SIG-M5 treated with dmso at 0.1 percent for 504 hours (cell line): ENCODE measurements at regions not wholly inside any gene's neighbourhood (a gene's known extent, or its start where the extent isn't known, plus 50 kb on each side); places are given as distances from the start of the nearest gene placed in this dataset.
A peak's percentile ranks its signal among the peaks of the same experiment; 100 is the strongest.
"Not testable (repeated sequence)": the region's sequence is repeated elsewhere in the genome, so short reads cannot be mapped to it uniquely, and the experiment has no call there.

Experiments
- DNase-seq: peaks from one replicate; lab custom pipeline; 2025; ENCODE audit not compliant: unreplicated experiment; lab: John Stamatoyannopoulos, UW

DNA sequence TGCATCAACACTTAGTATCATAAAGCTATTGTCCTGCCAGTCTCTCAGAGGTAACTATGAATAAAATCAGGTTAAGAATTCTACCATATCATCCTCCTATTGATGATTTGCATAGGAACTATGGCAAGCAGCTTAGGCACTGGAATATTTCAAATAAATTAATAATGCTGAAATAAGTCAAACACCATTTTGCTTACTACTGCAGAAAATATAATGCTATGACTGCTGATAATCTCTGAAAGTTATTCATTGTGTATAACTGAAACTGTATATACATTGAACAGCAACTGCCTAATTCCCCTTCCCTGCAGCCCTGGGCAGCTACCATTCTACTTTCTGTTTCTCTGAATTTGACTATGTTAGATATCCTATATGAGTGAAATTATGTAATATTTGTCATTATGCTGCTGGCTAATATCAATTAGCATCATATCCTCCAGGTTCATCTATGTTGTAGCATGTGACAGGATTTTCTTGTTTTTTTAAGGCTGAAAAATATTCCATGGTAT is 318.8 kb upstream of the SGCG start:
- no peak for DNase-seq

DNA sequence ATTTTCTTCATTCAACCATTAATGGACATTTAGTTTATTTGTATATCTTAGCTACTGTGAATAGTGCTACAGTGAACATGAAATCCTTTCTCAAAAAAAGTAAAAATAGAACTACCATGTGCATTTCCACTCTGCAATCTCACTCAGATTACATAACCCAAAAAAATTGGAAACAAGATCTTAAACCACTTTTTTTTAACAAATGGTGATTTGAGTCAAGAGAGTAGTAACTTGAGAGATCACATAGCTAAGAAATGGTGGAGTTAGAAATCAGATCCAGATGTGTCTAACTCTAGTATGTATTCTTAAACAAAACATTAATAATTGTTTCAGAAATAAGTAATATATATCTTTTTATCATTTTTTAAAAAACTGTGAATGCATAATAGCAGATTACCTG is 318.3 kb upstream of the SGCG start:
- no peak for DNase-seq

- no peak for DNase-seq
Observed at GRCh38 chr13:22866221-22866620, 314.6 kb upstream of the SGCG start.

DNA sequence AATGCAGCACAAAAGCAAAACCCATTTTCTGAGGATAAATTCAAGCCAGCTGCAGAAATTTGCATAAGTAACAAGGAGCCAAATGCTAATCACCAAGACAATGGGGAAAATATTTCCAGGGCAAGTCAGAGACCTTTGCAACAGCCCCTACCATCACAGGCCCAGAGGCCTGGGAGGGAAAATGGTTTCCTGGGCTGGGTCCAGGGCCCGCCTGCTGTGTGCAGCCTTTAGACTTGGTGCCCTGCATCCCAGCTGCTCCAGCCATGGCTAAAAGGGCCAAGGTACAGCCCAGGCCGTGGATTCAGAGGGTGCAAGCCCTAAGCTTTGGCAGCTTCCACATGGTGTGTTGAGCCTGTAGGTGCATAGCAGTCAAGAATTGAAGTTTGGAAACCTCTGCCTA is 309.5 kb upstream of the SGCG start:
- no peak for DNase-seq

- no peak for DNase-seq
Observed at GRCh38 chr13:22874839-22875238, 305.9 kb upstream of the SGCG start.

DNA sequence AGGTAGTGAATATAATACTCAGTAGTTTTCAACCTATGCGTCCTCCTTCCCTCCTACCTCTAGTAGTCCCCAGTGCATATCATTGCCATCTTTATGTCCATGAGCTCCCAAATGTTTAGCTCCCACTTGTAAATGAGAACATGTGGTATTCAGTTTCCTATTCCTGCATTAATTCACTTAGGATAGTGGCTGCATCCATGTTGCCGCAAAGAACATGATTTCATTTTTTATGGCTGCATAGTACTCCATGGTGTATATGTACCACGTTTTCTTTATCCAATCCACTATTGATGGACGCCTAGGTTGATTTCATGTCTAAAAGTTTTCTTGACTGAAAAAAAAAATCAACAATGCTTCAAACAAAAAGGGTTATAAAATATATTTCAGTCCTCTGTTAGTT is 303.4 kb upstream of the SGCG start:
- no peak for DNase-seq

DNA sequence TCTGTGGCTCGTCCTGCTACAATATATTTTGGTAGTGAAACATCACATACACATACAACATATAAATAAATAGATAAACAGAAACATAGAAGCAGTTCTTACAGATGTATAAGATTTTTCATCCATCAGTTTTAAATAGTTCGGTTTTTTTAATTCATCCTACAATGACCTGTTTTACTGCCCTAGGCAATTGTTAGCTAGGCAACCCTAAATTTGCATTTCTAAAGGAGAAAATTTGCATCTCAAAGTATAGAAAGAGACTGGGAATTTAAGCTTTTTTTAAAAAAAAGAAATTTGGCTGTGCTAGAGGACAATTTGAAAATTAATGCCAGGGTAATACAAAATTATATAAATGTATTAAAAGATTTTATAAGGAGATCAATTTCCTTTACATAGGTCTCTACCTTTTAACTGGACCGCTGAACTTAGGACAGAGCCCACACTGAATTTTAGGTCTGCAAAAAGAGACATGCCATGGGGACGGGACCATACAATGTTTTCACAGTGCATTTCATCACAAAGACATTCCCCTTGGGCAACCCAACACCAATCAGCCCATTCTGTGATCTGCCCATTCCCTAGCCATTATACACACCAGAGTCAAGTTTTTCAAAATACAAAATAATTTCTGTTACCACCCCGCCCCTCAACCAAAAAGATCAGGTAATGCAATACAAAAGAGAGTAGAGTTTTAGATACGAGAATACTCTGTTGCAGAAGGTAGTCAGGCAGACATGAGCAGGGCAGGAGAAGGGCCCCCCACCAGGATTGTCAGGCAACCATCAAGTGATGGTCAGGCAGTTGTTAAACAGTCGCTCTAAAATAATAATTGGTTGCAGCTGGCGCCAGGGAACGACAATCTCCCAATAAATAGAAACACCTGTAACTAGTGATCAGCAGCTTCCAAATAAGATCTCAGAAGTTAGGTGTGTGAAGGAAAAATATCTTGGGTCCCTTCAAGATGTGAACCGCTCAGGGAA is 299.7 kb upstream of the SGCG start:
- DNase-seq = no peak

GRCh38 chr13:22881721-22882608 is 298.8 kb upstream of the SGCG start:
- not testable (repeated sequence) for DNase-seq

GRCh38 chr13:22883262-22883840 is 297.4 kb upstream of the SGCG start:
- peak; percentile 36 for DNase-seq

DNA sequence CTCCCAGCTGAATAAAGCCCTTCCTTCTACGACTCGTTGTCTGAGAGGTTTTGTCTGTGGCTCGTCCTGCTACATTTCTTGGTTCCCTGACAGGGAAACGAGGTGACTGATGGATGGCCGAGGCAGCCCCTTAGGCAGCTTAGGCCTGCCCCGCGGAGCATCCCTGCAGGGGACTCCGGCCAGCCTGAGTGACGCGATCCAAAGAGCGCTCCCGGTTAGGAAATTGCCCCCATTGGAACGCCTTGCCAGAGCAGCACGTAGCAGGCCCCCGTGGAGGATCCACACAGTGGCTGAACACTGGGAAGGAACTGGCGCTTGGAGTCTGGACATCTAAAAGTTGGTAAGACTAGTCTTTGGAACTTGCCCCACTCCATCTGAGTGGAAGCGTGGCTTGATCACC is 296.8 kb upstream of the SGCG start:
- no peak for DNase-seq

DNA sequence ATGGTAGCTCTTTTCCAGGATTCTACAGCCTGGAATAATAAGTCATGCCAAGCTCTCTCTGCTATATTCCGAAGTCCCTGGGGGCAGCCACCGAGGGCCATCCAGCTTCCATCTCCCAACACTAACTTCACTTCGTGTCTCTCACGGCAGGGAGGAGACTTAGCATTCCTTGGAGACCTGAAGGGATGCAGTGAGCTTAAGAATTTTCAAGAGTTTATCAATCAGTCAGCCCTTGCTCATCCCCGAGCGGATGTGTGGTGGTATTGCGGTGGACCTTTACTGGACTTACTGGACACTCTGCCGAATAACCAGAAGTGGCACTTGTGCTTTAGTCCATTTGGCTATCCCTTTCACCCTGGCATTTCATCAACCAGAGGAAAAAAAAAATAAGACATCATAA is 294.7 kb upstream of the SGCG start:
- DNase-seq = not testable (repeated sequence)

DNA sequence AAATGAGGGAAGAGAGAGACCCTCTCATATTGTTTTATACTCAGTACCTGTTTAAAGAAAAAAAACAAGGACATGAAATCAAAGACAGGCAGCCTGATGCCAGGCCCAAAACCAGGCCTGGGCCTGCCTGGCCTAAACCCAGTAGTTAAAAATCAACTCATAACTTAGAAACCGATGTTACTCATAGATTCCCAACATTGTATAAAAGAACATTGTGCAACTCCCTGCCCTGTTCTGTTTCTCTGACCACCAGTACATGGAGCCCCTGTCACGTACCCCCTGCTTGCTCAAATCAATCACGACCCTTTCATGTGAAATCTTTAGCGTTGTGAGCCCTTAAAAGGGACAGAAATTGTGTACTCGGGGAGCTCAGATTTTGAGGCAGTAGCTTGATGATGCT is 291.4 kb upstream of the SGCG start:
- not testable (repeated sequence) for DNase-seq

- no peak for DNase-seq
Observed at GRCh38 chr13:22893204-22893603, 287.6 kb upstream of the SGCG start.

DNA sequence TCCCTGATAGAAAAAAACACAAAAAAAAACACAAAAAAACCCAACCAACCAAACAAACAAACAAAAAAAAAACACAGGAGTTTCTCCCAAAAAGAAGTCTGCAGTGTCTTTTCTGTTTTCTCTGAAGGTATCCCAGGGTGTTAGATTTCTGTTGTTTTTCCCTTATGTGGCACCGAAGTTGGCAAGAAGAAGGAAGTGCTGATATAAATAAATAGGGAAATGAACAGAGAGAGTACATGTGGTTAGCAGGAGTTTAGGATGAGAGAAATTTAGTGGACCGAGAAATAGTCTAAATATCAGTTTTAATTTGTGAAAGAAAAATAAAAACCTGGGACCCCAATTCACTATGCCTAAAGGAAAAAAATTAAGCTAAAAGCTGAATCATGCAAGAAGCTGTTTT is 287.0 kb upstream of the SGCG start:
- peak; percentile 3 for DNase-seq

DNA sequence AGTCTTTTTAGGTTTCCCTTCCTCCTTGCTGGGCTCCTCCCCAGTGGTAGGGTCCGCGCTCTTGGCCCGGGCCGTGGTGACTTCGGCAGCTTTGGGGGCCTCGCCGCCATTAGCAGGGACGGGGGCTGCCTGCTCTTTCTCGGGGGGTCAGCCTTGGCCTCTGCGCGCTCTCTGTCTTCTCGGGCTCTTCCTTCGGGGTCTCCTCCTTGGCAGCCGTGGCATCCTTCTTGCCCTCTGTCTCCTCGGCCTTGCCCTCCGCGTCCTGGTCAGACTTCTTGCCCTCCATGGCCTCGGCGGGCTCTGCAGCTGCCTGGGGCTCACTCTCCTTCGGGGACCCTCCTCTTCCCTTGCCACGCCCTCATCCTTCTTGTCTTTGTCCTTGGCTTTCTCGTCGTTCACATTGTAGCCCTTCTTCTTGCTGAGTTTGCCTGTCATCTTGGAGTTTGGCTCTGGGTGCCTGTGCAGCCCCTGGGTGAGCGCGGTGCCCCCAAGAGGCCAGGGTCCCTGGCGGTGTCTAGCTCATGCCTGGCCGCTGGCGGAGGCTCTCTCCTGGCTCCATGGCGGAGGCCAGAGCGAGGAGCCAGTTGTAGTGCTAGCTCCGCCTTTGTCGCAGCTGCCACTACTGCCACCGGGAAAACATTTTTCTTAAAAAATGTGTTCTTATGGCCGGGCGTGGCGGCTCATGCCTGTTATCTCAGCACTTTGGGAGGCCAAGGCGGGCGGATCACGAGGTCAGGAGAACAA is 283.0 kb upstream of the SGCG start:
- DNase-seq = no peak

GRCh38 chr13:22900416-22900951 is 280.3 kb upstream of the SGCG start:
- DNase-seq = not testable (repeated sequence)

DNA sequence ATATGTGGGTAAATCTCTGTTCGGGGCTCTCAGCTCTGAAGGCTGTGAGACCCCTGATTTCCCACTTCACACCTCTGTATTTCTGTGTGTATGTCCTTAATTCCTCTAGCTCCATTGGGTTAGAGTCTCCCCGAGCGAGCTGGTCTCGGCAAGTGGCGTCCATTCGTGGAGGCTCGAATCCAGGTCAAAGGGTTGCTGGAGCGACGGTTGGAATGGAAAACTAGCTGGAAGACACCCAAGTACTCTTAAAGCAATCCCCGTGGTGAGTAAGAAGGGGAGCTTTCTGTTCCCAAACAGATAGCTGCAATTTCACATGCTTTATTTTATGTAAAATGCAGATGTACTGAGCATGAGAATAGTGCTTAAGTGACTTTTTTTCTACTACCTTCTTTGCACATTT is 277.5 kb upstream of the SGCG start:
- DNase-seq = no peak

- DNase-seq = no peak
Observed at GRCh38 chr13:22903925-22904324, 276.9 kb upstream of the SGCG start.

DNA sequence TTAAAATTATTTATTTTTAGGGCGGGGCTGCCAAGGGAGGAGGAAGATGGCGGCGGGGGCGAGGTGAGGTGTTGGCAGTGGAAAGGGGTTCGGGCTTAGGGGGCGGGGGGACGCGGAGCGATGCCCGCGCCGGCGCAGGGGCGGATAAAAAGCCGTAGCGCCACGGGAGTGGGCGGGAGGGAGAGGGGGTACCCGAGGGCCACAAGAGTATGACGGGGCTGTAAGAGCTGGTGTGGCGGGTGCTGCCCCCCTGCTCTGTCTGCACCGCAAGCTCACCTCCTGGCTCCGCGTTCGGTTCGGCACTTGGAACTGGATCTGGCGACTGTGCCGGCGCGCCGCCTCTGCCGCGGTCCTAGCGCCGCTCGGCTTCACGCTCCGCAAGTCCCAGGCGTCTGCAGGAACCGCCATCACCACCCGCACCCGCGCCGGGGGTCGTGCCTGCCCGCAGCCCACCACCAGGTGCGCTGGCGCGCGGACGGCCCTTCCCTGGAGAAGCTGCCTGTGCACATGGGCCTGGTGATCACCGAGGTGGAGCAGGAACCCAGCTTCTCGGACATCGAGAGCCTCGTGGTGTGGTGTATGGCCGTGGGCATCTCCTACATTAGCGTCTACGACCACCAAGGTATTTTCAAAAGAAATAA is 265.2 kb upstream of the SGCG start:
- peak; percentile 6 for DNase-seq

- DNase-seq = not testable (repeated sequence)
Observed at GRCh38 chr13:22916276-22916675, 264.5 kb upstream of the SGCG start.
